H1 (cell line): ENCODE measurements at regions not wholly inside any gene's neighbourhood (a gene's known extent, or its start where the extent isn't known, plus 50 kb on each side); places are given as distances from the start of the nearest gene placed in this dataset.

Source experiments
- ASH2L ChIP-seq: fragments of 200-600, 300-600 bp; sonication (generic); IDR thresholded peaks from one replicate; pipeline ENCODE4 v1.7.1; 2017; ENCODE audit warnings: low read length
- ATF3 ChIP-seq: IDR thresholded peaks from 2 replicates; pipeline ENCODE4 v1.6.1; 2011; ENCODE audit warnings: low read depth, mild to moderate bottlenecking, low read length; ENCODE audit not compliant: insufficient read depth
- CHD7 ChIP-seq: fragments of 300-600 bp; sonication (generic); IDR thresholded peaks from 2 replicates; pipeline ENCODE4 v1.7.1; 2012; ENCODE audit warnings: low read length, moderate library complexity, mild to moderate bottlenecking, inconsistent platforms; ENCODE audit not compliant: insufficient replicate concordance
- FOSL1 ChIP-seq: IDR thresholded peaks from 2 replicates; pipeline ENCODE4 v1.6.1; 2011; ENCODE audit warnings: mild to moderate bottlenecking, low read depth, low read length, moderate library complexity; ENCODE audit not compliant: insufficient read depth
- MAX ChIP-seq: IDR thresholded peaks from 2 replicates; pipeline ENCODE4 v1.6.1; 2012; ENCODE audit warnings: inconsistent platforms
- NRF1 ChIP-seq: IDR thresholded peaks from 2 replicates; pipeline ENCODE4 v1.6.1; 2011; ENCODE audit warnings: mild to moderate bottlenecking, low read depth, low read length, improper control_type of control experiment
- RAD21 ChIP-seq, 2 experiments: IDR thresholded peaks in 1 of 2; conservative IDR thresholded peaks in 1 of 2; 2 replicates each; pipeline ENCODE4 v1.6.1; 2011; ENCODE audit warnings: low read depth in 2 of 2, low read length in 2 of 2, improper control_type of control experiment in 1 of 2, inconsistent platforms in 1 of 2, mild to moderate bottlenecking in 1 of 2, moderate library complexity in 1 of 2
- RNF2 ChIP-seq: fragments of 200-900, 300-1000 bp; sonication (generic); IDR thresholded peaks from 2 replicates; pipeline ENCODE4 v1.7.1; 2016; ENCODE audit warnings: borderline replicate concordance, low read depth, mild to moderate bottlenecking, antibody characterized with exemption, low read length; ENCODE audit not compliant: poor library complexity, severe bottlenecking; ENCODE audit errors: missing control alignments
- SP2 ChIP-seq: IDR thresholded peaks from 2 replicates; pipeline ENCODE4 v1.6.1; 2012; ENCODE audit warnings: mild to moderate bottlenecking, low read length, inconsistent platforms
- SP4 ChIP-seq: IDR thresholded peaks from 2 replicates; pipeline ENCODE4 v1.6.1; 2012; ENCODE audit warnings: low read length, inconsistent platforms
- TEAD4 ChIP-seq: IDR thresholded peaks from 2 replicates; pipeline ENCODE4 v1.6.1; 2012; ENCODE audit warnings: low read depth, low read length, inconsistent platforms, mixed read lengths

GRCh38 chr2:31707992-31708391 is 127.3 kb upstream of the SRD5A2 start (continued):
- no peak for TF ChIP-seq CHD7
- TF ChIP-seq ATF3, result no peak
- TF ChIP-seq TEAD4, result no peak
- TF ChIP-seq SP2, result no peak
- no peak for TF ChIP-seq ASH2L
- TF ChIP-seq FOSL1, result no peak
- TF ChIP-seq SP4, result no peak
- TF ChIP-seq MAX, result no peak
- TF ChIP-seq NRF1, result no peak
- no peak for TF ChIP-seq RNF2
- TF ChIP-seq RAD21 (IDR thresholded peaks at IDR 0.05 in 1 of 2, conservative IDR thresholded peaks at IDR 0.05 in 1 of 2; ENCODE audit: low read depth in 2 of 2, low read length in 2 of 2), result no peak
